GM21786 (cell line): ENCODE measurements at regions not wholly inside any gene's neighbourhood (a gene's known extent, or its start where the extent isn't known, plus 50 kb on each side); places are given as distances from the start of the nearest gene placed in this dataset.
"Not testable (repeated sequence)": the region's sequence is repeated elsewhere in the genome, so short reads cannot be mapped to it uniquely, and the experiment has no call there.

Experiments
- ATAC-seq: cut with Tn5 transposase; IDR thresholded peaks from one replicate; pipeline ENCODE4 v1.9.1; 2021; ENCODE audit not compliant: unreplicated experiment

- ATAC-seq = not testable (repeated sequence)
These were observed 178.7 kb upstream of the ROPN1B start for GRCh38 chr3:125790312-125790711.

DNA sequence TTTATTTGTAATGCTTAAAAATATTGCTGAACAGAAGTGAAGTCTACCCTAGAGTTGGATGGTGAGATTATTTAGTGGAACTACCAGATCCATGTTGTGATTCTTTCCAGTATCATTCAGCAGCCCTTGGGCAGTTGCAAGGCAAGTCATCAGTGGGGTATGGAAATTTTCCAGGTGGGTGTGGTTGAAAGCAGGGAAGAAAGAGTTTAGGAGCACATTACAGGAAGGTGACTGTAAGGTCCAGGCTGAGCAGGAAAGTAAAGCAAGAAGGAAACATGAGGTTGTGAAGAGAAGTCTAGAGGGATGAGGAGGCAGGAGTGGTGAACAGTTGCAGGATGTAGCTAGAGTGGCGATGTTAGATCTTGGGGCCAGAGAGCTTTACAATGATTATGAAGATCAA lies 178.0 kb upstream of the ROPN1B start:
- not testable (repeated sequence) for ATAC-seq

GRCh38 chr3:125810010-125810409 lies 159.0 kb upstream of the ROPN1B start:
- not testable (repeated sequence) for ATAC-seq

GRCh38 chr3:125822175-125822574 lies 146.8 kb upstream of the ROPN1B start:
- not testable (repeated sequence) for ATAC-seq

- ATAC-seq = not testable (repeated sequence)
These were observed 137.8 kb upstream of the ROPN1B start for GRCh38 chr3:125831005-125831750.

GRCh38 chr3:125835562-125835961 lies 133.4 kb upstream of the ROPN1B start:
- not testable (repeated sequence) for ATAC-seq

DNA sequence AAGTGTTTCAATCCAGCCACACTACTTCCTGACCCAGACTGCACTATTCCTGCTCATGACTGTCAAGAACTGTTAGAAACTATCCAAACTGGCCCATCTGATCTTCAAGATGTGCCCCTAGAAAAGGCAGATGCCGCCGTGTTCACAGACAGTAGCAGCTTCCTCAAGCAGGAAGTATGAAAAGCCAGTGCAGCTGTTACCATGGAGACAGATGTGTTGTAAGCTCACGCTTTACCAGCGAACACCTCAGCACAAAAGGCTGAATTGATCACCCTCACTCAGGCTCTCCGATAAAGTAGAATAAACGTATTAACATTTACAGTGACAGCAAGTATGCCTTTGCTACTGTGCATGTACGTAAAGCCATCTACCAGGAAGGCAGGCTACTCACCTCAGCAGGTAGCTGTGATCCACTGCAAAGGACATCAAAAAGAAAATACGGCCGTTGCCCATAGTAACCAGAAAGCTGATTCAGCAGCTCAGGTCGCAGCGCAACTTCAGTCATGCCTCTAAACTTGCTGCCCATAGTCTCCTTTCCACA lies 132.9 kb upstream of the ROPN1B start:
- not testable (repeated sequence) for ATAC-seq

GRCh38 chr3:125836786-125837185 lies 132.2 kb upstream of the ROPN1B start:
- not testable (repeated sequence) for ATAC-seq

- ATAC-seq = not testable (repeated sequence)
These were observed 130.1 kb upstream of the ROPN1B start for GRCh38 chr3:125838857-125839256.

DNA sequence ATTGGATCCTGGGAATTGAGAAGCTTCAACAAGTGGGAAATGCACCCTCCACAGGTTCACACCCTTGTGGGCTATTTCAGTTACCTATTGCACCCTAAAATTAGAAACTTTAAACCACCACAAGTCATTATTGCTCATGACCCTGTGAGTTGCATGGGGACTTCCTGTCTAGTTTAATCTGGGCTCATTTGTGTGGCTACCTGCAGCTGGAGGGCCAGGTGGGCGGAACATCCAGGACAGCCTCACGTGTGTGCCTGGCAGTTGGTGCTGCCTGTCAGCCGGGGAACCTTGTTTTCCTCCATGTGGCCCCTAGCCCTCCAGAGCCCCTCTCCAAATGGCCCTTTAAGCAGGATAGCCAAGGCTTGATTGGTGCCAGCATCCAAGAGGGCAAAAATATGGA lies 128.5 kb upstream of the ROPN1B start:
- not testable (repeated sequence) for ATAC-seq

- not testable (repeated sequence) for ATAC-seq
These were observed 121.0 kb upstream of the ROPN1B start for GRCh38 chr3:125847966-125848365.

DNA sequence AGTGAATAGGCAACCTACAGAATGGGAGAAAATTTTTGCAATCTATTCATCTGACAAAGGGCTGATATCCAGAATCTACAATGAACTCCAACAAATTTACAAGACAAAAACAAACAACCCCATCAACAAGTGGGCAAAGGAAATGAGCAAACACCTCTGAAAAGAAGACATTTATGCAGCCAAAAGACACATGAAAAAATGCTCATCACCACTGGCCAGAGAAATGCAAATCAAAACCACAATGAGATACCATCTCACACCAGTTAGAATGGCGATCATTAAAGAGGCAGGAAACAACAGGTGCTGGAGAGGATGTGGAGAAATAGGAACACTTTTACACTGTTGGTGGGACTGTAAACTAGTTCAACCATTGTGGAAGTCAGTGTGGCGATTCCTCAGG lies 114.0 kb upstream of the ROPN1B start:
- ATAC-seq = not testable (repeated sequence)

GRCh38 chr3:125860547-125860946 lies 108.4 kb upstream of the ROPN1B start:
- not testable (repeated sequence) for ATAC-seq

GRCh38 chr3:125862841-125863254 lies 106.1 kb upstream of the ROPN1B start:
- ATAC-seq = not testable (repeated sequence)

- not testable (repeated sequence) for ATAC-seq
These were observed 104.4 kb upstream of the ROPN1B start for GRCh38 chr3:125864532-125864931.

DNA sequence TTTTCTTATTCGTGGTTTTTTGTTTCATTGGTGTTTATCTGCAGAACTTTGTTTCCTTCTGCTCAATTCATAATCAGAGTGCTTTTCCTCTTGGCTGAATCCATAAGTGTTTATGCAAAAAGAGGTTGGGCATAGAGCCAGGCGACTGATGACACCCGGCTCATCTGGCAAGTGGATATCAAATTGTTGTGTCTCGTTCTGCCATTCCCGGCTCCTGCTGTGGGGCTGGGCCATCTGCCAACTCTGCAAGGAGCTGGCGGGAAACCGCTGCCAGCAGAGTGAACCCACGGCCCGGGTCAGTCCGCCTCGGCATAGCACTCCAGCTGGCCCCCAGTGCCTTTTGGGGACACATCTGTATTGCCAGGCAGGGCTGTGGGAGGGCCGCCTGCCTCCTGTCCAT lies 83.0 kb upstream of the ROPN1B start:
- not testable (repeated sequence) for ATAC-seq

- ATAC-seq = not testable (repeated sequence)
These were observed 69.8 kb upstream of the ROPN1B start for GRCh38 chr3:125899181-125899580.

DNA sequence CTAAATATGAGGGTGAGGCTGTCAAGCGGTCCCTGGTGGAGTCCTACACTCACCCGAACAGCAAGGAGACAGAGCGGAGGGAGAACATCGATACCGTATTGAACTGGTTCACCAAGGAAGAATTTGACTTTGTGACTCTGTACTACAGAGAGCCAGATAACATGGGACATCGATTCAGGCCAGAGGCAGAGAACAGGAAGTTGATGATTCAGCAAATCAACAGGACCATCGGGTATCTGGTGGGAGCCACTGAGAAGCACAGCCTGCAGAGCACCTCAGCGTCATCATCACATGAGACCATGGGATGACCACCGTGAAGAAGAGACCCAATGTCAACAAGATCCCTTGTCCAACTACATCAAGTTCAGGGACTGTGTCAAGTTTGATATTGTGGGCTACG lies 67.5 kb upstream of the ROPN1B start:
- ATAC-seq = not testable (repeated sequence)

DNA sequence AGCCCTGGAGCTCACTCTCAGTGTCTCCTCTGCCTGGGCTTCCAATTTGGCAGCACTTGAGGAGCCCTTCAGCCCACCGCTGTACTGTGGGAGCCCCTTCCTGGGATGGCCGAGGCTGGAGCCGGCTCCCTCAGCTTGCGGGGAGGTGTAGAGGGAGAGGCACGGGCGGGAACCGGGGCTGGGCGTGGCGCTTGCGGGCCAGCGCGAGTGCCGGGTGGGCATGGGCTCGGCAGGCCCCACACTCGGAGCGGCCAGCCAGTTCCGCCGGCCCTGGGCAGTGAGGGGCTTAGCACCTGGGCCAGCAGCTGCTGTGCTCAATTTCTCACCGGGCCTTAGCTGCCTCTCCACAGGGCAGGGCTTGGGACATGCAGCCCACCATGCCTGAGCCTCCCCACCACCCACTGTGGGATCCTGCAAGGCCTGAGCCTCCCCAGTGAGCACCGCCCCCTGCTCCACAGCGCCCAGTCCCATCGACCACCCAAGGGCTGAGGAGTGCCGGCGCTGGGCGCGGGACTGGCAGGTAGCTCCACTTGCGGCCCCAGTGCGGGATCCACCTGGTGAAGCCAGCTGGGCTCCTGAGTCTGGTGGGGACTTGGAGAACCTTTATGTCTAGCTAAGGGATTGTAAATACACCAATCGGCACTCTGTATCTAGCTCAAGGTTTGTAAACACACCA lies 65.1 kb upstream of the ROPN1B start:
- ATAC-seq = not testable (repeated sequence)

DNA sequence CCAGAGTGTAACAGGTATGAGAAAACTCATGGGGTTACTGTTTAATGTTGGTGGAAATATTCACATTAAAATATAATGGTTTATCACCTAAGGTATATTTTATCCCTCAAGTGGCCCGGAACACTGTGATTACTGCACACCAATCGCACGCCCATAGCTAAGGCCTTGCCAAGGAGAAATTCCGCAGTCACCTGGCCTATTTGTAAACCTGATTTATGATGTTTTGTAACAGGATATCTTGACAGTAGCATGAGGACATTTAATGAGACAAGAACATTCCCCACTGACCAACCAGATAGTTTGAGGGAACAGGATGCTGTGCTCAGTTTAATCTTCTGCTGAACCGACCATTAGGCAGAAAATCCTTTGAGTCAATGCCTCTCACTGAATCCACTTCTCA lies 61.7 kb upstream of the ROPN1B start:
- not testable (repeated sequence) for ATAC-seq

DNA sequence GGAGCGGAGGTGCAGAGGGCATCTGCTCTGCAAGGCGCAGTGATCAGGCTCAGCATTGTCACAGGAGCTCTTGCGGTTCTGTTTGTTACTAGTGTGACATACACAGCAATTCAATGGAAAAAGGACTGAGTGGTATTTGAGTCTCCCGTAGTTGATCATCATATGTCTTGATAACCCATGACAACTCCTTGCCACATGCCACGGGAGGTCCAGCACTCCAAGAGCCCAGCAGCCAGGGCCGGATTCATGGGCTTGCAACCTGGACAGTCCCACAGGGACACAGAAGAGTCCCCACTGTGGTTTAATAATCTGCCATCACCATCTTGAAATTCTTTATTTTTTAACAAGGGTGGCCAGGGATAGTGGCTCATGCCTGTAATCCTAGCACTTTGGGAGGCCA lies 58.1 kb upstream of the ROPN1B start:
- not testable (repeated sequence) for ATAC-seq
